Lung (tissue), 11 donors: ENCODE measurements at regions not wholly inside any gene's neighbourhood (a gene's known extent, or its start where the extent isn't known, plus 50 kb on each side); places are given as distances from the start of the nearest gene placed in this dataset.

ENCODE experiments used
- ATAC-seq: fragments of 200-7000 bp; cut with Tn5 transposase; one replicate; pipeline ENCODE4 v1.9.1; 2020; ENCODE audit warnings: moderate number of reproducible peaks; ENCODE audit not compliant: insufficient read depth, low FRiP score
- DNase-seq, 3 donors: peaks; one replicate each; pipeline ENCODE4 v3.0.0-alpha.2; 2013 to 2017
- H3K27ac ChIP-seq, 2 donors: one replicate each; pipeline ENCODE4 v1.5.1; 2013; ENCODE audit warnings: mild to moderate bottlenecking in 2 of 2, moderate library complexity in 2 of 2, control low read depth in 1 of 2, inconsistent platforms in 1 of 2, low read depth in 1 of 2, low read length in 1 of 2
- H3K27me3 ChIP-seq, 3 donors: one replicate each; pipeline ENCODE4 v1.5.1; 2013; ENCODE audit warnings: low read length in 2 of 3; ENCODE audit not compliant: control insufficient read depth in 3 of 3, insufficient read depth in 3 of 3
- H3K36me3 ChIP-seq, 4 donors: one replicate each; pipeline ENCODE4 v1.5.1; 2013; ENCODE audit warnings: low read length in 4 of 4, mild to moderate bottlenecking in 1 of 4, moderate library complexity in 1 of 4; ENCODE audit not compliant: control insufficient read depth in 4 of 4, insufficient read depth in 4 of 4
- H3K4me1 ChIP-seq, 5 donors: one replicate each; pipeline ENCODE4 v1.5.1; 2013; ENCODE audit warnings: low read length in 5 of 5, mild to moderate bottlenecking in 2 of 5, moderate library complexity in 1 of 5; ENCODE audit not compliant: control insufficient read depth in 5 of 5, insufficient read depth in 5 of 5
- H3K4me3 ChIP-seq: one replicate; pipeline ENCODE4 v1.5.1; 2013; ENCODE audit warnings: mild to moderate bottlenecking, control low read depth, moderate library complexity
- H3K9ac ChIP-seq, 2 donors: one replicate each; pipeline ENCODE4 v1.5.1; 2013; ENCODE audit warnings: low read length in 2 of 2, control low read depth in 1 of 2; ENCODE audit not compliant: insufficient read depth in 1 of 2
- H3K9me3 ChIP-seq, 4 donors: one replicate each; pipeline ENCODE4 v1.5.1; 2013; ENCODE audit warnings: low read length in 3 of 4, mild to moderate bottlenecking in 1 of 4, moderate library complexity in 1 of 4; ENCODE audit not compliant: control insufficient read depth in 4 of 4, insufficient read depth in 3 of 4
- WGBS, 2 donors: extraction: QIAGEN DNeasy Blood & Tissue Kit; methylation state at CpG; one replicate each; pipeline ENCODE4 v1.1.7; 2013; 5-methylcytosine and 5-hydroxymethylcytosine counted together
- TF ChIP-seq, protein P1 (sequence below): IDR thresholded peaks from 2 replicates; pipeline ENCODE4 v1.5.1; 2012; ENCODE audit warnings: mild to moderate bottlenecking; ENCODE audit errors: control extremely low read depth, extremely low read depth
- donor health status: control.
- donor health status: control.
- donor health status: Bipolar disorder and iron deficiency.
- donor health status: healthy.
- donor health status: DM: yes; HTN: yes; CAD: no.

DNA sequence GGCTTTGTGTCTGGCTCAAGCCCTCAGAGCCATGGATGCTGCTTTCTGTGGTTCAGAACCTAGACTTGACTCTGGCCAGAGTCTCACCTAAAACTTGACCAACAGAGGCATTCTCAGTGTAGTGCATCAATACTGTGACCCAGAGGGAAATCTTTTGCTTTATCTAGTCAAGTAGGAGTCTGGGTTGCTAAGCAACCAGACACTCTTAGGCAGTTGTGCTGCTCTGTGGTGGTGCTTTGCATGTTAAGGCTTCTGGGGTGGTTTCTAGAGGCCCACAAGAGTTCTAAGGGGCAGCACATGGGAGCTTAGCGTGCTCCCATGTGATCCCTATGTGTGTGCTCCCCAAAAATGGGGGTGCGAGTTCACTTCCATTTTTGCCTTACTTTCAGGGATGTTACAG, 224.6 kb upstream of the PLET1 start:
- H3K4me1 ChIP-seq, result peaks cover 0 to 2% (median 0%) of the 10 kb centered on the region in 5 donors
- H3K9ac ChIP-seq, result no peak overlapping the region
- no peak for DNase-seq
- H3K27me3 ChIP-seq, result no peaks in the 10 kb centered on the region
- H3K4me3 ChIP-seq, result no peak overlapping the region
- no peak for ATAC-seq
- H3K36me3 ChIP-seq, result no peaks in the 10 kb centered on the region
- 78 to 81% methylated on average over 2 of the region's 2 CpGs for WGBS, 2 donors
- peaks cover 0 to 2% (median 0%) of the 10 kb centered on the region in 4 donors for H3K9me3 ChIP-seq
- H3K27ac ChIP-seq, result no peak overlapping the region
- TF ChIP-seq, protein P1, sequence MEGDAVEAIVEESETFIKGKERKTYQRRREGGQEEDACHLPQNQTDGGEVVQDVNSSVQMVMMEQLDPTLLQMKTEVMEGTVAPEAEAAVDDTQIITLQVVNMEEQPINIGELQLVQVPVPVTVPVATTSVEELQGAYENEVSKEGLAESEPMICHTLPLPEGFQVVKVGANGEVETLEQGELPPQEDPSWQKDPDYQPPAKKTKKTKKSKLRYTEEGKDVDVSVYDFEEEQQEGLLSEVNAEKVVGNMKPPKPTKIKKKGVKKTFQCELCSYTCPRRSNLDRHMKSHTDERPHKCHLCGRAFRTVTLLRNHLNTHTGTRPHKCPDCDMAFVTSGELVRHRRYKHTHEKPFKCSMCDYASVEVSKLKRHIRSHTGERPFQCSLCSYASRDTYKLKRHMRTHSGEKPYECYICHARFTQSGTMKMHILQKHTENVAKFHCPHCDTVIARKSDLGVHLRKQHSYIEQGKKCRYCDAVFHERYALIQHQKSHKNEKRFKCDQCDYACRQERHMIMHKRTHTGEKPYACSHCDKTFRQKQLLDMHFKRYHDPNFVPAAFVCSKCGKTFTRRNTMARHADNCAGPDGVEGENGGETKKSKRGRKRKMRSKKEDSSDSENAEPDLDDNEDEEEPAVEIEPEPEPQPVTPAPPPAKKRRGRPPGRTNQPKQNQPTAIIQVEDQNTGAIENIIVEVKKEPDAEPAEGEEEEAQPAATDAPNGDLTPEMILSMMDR, result no peak

DNA sequence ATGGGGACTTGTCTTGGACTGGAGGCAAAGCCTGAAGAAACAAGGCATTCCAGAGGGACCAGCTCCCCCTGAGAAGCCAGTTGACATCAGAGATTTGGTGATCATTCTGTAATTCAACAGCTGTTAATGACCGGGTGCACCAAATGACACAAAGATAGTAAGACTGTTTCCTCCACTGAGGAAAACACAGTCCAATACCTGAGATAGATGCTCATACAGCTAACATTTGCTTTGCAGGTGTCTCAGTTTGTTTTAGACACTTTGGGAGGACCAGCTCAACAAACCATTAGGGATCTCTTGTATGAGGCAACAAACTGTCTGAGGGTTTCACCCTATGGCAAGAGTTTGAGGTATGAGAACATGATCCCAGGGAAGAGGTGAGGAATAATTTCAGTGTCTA, 237.2 kb upstream of the PLET1 start:
- Histone ChIP-seq H3K4me1 (no peaks in the 10 kb centered on the region), H3K9me3 (no peaks in the 10 kb centered on the region), H3K27ac (no peak overlapping the region), H3K9ac (no peak overlapping the region), H3K4me3 (no peak overlapping the region), H3K36me3 (no peaks in the 10 kb centered on the region), H3K27me3 (peaks cover 0 to 2% (median 0%) of the 10 kb centered on the region in 3 donors)
- no peak for DNase-seq
- 91 to 97% methylated on average over 1 of the region's 1 CpG for WGBS, 2 donors
- no peak for ATAC-seq
- TF ChIP-seq, protein P1, result no peak

DNA sequence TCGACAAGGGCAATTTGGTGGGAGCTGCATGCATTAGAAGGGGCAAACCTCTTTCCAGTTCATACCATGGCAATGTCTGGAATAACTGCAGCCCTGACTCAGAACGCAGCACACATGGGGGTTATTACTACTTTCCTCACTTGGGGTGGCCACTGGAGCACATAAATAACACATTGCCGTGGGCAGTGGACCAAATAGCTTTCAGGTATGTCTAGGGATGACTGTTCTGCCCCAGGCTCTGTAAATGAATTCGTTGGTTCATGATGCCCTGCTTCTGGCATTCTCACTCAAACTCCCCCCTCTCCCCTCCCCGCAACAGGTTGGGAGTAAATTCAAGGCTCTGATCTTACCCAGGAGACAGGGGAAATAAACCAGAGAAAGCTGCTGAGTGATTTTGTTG, 238.0 kb upstream of the PLET1 start:
- 81 to 88% methylated on average over 5 of the region's 5 CpGs for WGBS, 2 donors
- Histone ChIP-seq H3K9me3 (no peaks in the 10 kb centered on the region), H3K36me3 (no peaks in the 10 kb centered on the region), H3K4me3 (no peak overlapping the region), H3K27ac (no peak overlapping the region), H3K27me3 (peaks cover 0 to 2% (median 0%) of the 10 kb centered on the region in 3 donors), H3K4me1 (no peaks in the 10 kb centered on the region), H3K9ac (no peak overlapping the region)
- DNase-seq (no peak), ATAC-seq (no peak)
- TF ChIP-seq, protein P1, result no peak
